Ishikawa (cell line): ENCODE measurements at regions not wholly inside any gene's neighbourhood (a gene's known extent, or its start where the extent isn't known, plus 50 kb on each side); places are given as distances from the start of the nearest gene placed in this dataset.

Experiments used
- CEBPB ChIP-seq: IDR thresholded peaks from 2 replicates; pipeline ENCODE4 v1.6.1; 2012
- CREB1 ChIP-seq: IDR thresholded peaks from 2 replicates; pipeline ENCODE4 v1.6.1; 2012; ENCODE audit warnings: low read depth
- EGR1 ChIP-seq: IDR thresholded peaks from 2 replicates; pipeline ENCODE4 v1.6.1; 2012
- EP300 ChIP-seq: IDR thresholded peaks from 2 replicates; pipeline ENCODE4 v1.6.1; 2012; ENCODE audit warnings: borderline replicate concordance
- FOXM1 ChIP-seq: IDR thresholded peaks from 2 replicates; pipeline ENCODE4 v1.6.1; 2012; ENCODE audit warnings: low read depth, borderline replicate concordance
- NFIC ChIP-seq: IDR thresholded peaks from 2 replicates; pipeline ENCODE4 v1.6.1; 2012
- RAD21 ChIP-seq: IDR thresholded peaks from 2 replicates; pipeline ENCODE4 v1.6.1; 2012; ENCODE audit warnings: low read depth
- TAF1 ChIP-seq: IDR thresholded peaks from 2 replicates; pipeline ENCODE4 v1.6.1; 2012; ENCODE audit warnings: low read depth, mild to moderate bottlenecking
- TCF12 ChIP-seq: IDR thresholded peaks from 2 replicates; pipeline ENCODE4 v1.6.1; 2012; ENCODE audit warnings: low read depth
- TEAD4 ChIP-seq: IDR thresholded peaks from 2 replicates; pipeline ENCODE4 v1.6.1; 2012
- YY1 ChIP-seq: IDR thresholded peaks from 2 replicates; pipeline ENCODE4 v1.6.1; 2012; ENCODE audit warnings: low read depth
- ZBTB7A ChIP-seq: IDR thresholded peaks from 2 replicates; pipeline ENCODE4 v1.6.1; 2012; ENCODE audit warnings: low read depth
- TF ChIP-seq, protein P1 (sequence below): IDR thresholded peaks from 2 replicates; pipeline ENCODE4 v1.6.1; 2012
- TF ChIP-seq, protein P2 (sequence below): IDR thresholded peaks from 2 replicates; pipeline ENCODE4 v1.6.1; 2012
- TF ChIP-seq, protein P3 (sequence below): IDR thresholded peaks from 2 replicates; pipeline ENCODE4 v1.6.1; 2012; ENCODE audit warnings: low read depth, mild to moderate bottlenecking

GRCh38 chr5:118193194-118193905, 795.0 kb downstream of the DTWD2 start:
- TF ChIP-seq TAF1 (no peak), CEBPB (no peak), ZBTB7A (no peak), YY1 (no peak)

DNA sequence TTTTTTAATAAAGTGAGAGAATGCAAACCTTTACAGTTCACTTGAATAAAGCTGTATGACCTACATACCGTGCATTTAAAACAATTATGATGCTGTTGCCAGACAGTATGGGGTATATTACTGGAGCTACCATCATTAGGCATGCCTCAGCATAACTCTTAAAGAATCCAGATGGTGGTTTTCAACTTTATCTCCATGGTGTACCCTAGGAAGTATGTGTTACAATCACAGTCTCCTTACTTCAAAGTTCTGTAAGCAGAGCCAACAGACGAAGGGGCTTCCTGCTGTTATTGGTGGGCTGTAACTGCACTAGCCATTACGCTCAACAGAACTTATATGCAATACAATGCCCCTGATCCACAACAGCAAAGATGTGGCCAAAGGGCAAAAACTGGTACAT, 803.3 kb downstream of the DTWD2 start:
- no peak for TF ChIP-seq CEBPB
- no peak for TF ChIP-seq TAF1
- TF ChIP-seq TCF12 = no peak
- TF ChIP-seq TEAD4 = no peak
- no peak for TF ChIP-seq ZBTB7A
- TF ChIP-seq, protein P1, sequence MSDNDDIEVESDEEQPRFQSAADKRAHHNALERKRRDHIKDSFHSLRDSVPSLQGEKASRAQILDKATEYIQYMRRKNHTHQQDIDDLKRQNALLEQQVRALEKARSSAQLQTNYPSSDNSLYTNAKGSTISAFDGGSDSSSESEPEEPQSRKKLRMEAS = no peak
- TF ChIP-seq EGR1 = no peak
- TF ChIP-seq CREB1 = no peak
- no peak for TF ChIP-seq YY1
- TF ChIP-seq, protein P2, sequence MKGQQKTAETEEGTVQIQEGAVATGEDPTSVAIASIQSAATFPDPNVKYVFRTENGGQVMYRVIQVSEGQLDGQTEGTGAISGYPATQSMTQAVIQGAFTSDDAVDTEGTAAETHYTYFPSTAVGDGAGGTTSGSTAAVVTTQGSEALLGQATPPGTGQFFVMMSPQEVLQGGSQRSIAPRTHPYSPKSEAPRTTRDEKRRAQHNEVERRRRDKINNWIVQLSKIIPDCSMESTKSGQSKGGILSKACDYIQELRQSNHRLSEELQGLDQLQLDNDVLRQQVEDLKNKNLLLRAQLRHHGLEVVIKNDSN = no peak
- no peak for TF ChIP-seq FOXM1
- TF ChIP-seq NFIC = no peak
- TF ChIP-seq RAD21 = no peak
- TF ChIP-seq EP300 = no peak
- TF ChIP-seq, protein P3, sequence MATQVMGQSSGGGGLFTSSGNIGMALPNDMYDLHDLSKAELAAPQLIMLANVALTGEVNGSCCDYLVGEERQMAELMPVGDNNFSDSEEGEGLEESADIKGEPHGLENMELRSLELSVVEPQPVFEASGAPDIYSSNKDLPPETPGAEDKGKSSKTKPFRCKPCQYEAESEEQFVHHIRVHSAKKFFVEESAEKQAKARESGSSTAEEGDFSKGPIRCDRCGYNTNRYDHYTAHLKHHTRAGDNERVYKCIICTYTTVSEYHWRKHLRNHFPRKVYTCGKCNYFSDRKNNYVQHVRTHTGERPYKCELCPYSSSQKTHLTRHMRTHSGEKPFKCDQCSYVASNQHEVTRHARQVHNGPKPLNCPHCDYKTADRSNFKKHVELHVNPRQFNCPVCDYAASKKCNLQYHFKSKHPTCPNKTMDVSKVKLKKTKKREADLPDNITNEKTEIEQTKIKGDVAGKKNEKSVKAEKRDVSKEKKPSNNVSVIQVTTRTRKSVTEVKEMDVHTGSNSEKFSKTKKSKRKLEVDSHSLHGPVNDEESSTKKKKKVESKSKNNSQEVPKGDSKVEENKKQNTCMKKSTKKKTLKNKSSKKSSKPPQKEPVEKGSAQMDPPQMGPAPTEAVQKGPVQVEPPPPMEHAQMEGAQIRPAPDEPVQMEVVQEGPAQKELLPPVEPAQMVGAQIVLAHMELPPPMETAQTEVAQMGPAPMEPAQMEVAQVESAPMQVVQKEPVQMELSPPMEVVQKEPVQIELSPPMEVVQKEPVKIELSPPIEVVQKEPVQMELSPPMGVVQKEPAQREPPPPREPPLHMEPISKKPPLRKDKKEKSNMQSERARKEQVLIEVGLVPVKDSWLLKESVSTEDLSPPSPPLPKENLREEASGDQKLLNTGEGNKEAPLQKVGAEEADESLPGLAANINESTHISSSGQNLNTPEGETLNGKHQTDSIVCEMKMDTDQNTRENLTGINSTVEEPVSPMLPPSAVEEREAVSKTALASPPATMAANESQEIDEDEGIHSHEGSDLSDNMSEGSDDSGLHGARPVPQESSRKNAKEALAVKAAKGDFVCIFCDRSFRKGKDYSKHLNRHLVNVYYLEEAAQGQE = no peak

- TF ChIP-seq CREB1 (no peak), TEAD4 (no peak), EP300 (no peak), TAF1 (no peak), YY1 (no peak), TCF12 (no peak), CEBPB (no peak), ZBTB7A (no peak), RAD21 (no peak), FOXM1 (no peak)
- TF ChIP-seq, protein P3 = no peak
These were observed 812.2 kb downstream of the DTWD2 start for GRCh38 chr5:118176146-118176545.

- TF ChIP-seq EGR1 (no peak), ZBTB7A (no peak), TEAD4 (no peak), FOXM1 (no peak), CREB1 (no peak), NFIC (no peak), TAF1 (no peak), EP300 (no peak), RAD21 (no peak), TCF12 (no peak), YY1 (no peak), CEBPB (no peak)
- TF ChIP-seq, protein P2 = no peak
These were observed 813.7 kb downstream of the DTWD2 start for GRCh38 chr5:118174671-118175070.

DNA sequence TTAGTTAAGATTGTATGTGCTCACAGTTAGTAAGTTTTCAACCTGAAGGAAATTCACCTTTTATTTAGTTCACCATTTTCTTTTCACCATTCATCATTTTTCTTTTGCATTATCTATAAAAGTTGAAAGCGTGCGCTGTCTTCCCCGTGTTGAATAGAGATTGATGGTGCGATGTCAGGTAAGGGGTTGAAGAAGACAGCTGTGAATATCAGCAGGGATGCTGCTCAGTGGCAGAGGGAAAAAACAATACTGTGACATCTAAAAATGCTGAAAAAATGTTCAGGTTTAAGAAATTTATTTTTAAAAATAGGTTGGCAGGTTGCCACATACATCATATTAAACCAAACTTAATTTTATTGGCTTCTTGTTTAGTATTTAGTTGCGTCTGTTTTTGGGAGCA, 815.0 kb downstream of the DTWD2 start:
- TF ChIP-seq CEBPB (no peak), EGR1 (no peak), RAD21 (no peak), TCF12 (no peak), TAF1 (no peak), NFIC (no peak), CREB1 (no peak), TEAD4 (no peak), EP300 (no peak), YY1 (no peak), ZBTB7A (no peak), FOXM1 (no peak)
- TF ChIP-seq, protein P2 = no peak
- TF ChIP-seq, protein P3 = no peak
- TF ChIP-seq, protein P1 = no peak
